Stimulated activated CD4-positive, alpha-beta T cell treated with anti-CD3 and anti-CD28 coated beads, Interleukin-12 subunit alpha, Interleukin-12 subunit beta, amount 100 ng/mL, for 48 hours (primary cell): ENCODE measurements at regions not wholly inside any gene's neighbourhood (a gene's known extent, or its start where the extent isn't known, plus 50 kb on each side); places are given as distances from the start of the nearest gene placed in this dataset.
"Not testable (repeated sequence)": the region's sequence is repeated elsewhere in the genome, so short reads cannot be mapped to it uniquely, and the experiment has no call there.

ENCODE experiments used
- DNase-seq, 3 donors: peaks; one replicate each; pipeline ENCODE4 v3.0.0-alpha.2; 2020; ENCODE audit warnings: low read depth in 2 of 3, low spot score in 1 of 3

DNA sequence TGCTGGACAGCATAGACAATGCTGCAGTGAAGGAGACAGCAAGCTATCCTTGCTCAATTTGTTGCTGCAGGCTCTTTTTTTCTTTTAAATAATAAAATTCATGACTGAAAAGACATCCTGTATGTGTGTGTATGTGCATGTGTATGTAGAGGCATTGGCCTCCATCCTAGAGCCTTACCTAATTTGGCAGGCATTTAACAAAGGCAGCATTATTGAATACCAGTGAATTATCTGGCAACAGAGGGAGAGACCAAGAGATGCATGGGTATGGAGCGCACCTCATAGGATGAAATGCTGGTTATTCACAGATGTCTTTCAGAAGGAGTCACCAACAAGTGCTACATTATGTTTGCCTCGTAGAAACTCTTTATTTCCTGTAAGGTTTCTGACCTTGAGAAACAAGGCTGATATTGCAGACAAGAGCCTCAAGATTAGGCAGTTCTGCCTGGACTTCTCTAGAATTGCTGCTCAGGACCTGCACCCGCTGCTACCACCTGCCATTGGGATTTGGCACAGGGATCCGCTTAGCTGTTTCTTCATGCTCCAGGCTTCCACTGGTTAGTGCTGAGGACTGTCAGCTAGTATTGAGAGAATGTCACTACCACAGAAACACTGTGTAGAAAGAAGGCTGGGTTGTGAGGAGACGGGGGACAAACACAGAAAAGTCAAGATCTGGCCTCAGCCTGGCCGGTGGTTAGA is 247.7 kb upstream of the RFX3 start:
- DNase-seq, result no peak

DNA sequence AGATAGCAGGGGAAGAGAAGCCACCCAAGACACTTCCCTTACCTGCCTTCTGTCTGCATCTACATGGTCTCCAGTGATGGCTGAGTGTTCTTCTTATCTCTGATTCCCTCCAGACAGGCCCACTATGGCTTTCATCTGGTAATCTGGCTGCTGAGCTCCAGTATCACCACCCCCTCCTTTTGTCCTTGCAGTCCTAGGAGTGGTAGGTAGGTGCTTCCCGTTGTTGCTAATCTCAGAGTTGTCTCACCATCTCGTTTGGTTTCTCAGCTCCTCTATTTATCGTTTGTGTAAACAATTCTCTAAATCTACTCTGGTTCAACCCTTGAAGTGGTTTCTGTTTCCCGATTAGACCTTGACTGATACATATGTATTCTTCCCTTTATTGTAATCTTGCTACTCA is 243.8 kb upstream of the RFX3 start:
- no peak for DNase-seq

GRCh38 chr9:3768712-3769457 is 243.1 kb upstream of the RFX3 start:
- no peak for DNase-seq

DNA sequence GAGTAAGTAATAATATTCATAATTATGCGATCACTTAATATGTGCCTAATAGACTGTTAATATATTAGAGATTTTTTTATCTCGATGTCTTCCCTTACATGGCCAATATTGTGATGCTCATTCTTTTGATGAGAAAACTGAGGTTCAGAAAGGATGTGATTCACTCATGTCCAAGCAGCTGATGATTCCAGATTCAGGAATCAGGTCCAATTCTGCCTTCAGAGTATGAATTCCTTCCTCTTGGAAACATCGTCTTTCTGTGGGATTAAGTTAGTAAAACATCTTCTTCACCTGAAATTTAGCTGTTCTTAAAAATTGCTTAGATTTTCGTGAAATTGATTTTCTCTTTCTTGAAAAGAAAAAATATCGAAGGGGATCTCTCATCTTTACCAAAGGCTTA is 242.5 kb upstream of the RFX3 start:
- DNase-seq, result no peak

DNA sequence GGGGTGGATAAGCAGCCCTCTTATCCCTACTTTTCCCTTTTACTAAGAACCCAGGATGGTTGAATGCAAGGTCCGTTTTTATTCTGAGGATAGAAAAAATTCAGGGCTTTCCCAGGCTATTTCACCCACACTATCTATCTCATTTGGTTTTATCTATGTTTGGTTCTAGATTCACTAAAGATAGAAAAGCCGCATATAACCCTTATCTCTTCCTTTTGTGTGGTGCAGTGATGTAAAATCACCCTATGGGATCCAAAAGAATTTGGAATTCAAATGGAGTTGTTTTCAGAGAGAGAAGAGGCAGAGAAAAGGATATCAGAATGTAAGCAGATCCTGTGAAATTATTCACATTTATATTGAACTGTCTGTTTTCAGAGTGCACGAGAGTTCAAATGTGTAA is 236.3 kb upstream of the RFX3 start:
- DNase-seq, result no peak

DNA sequence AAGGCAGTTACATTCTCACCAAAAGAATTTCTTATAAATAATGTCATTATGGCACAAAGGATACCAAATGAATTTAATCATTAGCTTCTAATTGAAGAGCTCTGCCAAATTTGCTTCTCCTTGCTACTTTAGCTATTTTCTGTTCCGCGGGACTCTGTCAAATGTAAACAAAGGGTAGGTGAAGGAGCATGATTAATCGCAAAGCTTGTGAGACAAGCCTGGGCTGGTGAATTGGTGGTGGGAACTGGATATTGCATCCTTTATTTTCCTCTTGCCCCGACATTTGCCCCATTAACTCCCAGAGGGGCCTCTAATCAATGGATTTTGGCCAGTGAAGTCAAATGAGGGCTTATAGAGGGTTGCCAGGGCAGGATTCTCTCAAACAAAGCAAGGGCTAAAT is 234.2 kb upstream of the RFX3 start:
- DNase-seq, result no peak

- no peak for DNase-seq
These were observed 233.2 kb upstream of the RFX3 start for GRCh38 chr9:3758816-3759576.

GRCh38 chr9:3756071-3756470 is 230.3 kb upstream of the RFX3 start:
- no peak for DNase-seq

- DNase-seq, result no peak
These were observed 225.4 kb upstream of the RFX3 start for GRCh38 chr9:3751125-3751758.

DNA sequence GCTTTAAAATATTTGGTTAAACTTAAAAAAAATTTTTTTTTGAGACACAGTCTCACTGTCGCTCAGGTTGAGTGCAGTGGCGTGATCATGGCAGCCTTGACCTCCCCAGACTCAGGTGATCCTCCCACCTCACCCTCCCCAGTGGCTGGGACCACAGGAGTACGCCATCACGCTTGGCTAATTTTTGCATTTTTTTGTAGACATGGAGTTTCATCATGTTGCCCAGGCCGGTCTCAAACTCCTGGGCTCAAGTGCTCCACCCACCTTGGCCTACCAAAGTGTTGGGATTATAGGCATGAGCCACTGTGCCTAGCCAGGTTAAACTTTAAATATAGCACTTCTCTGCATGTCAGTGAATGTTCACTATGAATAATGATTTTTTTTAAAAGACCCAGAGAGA is 224.5 kb upstream of the RFX3 start:
- DNase-seq, result no peak

- peak; percentile 36 to 65 (median 47) for DNase-seq
These were observed 220.8 kb upstream of the RFX3 start for GRCh38 chr9:3746296-3747275.

DNA sequence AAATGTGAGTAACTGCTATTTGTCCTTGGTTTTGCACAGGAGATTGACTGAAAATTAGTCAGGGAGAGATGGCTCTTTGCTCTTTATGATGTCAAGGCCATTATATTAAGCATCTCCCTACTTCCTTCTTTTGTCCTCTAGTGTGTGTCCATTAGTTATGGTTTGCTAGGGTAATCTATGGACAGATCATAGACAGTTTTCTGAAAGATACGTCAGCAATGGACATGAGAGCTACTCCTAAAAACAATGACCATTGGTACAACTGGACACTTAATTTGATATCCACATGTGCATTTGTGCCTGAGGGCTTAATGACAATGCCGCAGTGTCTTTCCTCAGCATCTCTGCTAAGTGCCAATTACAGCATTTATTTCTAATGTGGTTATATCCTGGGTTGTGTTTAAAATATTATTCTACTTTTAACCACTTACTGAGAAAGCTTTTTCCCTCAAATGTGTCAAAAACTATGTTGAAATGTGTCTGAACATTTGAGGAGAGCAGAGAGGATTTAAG is 218.2 kb upstream of the RFX3 start:
- no peak for DNase-seq

DNA sequence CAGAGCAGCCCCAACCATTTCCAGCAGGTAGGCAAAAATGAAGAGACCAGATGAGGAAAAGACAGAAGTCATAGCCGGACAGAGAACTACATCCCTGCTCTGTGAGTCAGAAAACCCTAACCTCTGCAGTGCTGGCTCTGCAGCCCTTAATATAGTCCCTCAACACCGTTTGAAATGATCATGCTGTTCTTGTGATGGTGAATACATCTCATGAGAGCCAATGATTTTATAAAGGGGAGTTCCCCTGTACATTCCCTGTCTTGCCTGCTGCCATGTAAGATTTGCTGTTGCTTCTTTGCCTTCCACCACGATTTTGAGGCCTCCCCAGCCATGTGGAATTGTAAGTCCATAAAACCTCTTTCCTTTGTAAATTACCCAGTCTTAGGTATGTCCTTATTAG is 216.8 kb upstream of the RFX3 start:
- DNase-seq, result no peak

DNA sequence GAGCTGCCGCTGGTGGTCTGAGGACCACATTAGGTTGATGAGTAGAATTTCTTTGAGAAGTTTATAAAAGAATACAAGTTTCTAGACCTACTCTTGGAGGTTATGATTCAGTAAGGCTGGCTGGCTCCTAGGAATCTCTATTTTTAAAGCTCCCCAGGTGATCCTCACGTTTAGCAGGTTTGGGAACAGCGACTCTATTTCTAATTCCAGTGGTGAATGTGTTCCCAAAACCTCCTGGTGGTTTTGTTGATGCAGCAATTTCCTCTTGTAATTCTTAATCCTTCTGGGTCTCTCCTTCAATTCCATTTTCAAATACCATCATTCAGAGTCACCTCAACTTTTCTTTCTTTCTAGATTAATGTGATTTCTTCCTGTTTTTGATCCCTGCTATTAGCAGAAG is 215.9 kb upstream of the RFX3 start:
- no peak for DNase-seq

GRCh38 chr9:3740690-3741419 is 215.1 kb upstream of the RFX3 start:
- no peak for DNase-seq

DNA sequence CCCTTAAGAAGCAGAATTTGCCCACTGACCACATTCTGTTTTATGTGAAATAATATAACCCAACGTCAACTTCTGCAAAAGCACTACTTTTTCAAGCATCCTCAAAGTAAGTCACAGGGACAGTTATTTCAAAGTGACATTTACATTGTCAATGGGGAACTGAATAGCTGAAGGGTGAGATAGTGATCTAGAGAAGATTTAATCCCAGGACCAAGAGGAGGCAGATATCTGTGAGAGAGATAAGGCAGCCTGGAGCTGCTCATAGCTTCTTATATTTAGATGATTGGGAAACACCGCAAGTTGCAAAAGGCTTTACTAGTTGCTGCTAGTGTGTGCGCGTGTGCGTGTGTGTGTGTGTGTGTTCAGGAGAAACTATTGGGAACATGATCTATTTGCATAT is 210.4 kb upstream of the RFX3 start:
- no peak for DNase-seq

DNA sequence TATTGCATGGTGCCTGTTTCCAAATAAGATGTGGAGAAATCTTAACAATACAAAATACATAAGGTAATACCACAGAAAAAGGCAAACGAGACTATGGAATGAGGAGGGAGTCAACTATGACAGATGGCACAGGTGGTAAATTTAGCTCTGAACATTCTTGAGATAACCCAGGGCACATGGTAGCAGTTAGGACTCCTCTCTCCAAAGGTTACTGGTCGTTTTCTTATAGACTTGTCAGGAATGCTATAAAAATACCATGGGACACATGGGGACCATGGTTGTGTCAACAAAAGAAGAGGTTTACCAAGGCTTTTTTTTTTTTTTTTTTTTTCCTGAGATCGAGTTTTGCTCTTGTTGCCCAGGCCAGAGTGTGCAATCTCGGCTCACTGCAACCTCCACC is 209.4 kb upstream of the RFX3 start:
- DNase-seq, result no peak

DNA sequence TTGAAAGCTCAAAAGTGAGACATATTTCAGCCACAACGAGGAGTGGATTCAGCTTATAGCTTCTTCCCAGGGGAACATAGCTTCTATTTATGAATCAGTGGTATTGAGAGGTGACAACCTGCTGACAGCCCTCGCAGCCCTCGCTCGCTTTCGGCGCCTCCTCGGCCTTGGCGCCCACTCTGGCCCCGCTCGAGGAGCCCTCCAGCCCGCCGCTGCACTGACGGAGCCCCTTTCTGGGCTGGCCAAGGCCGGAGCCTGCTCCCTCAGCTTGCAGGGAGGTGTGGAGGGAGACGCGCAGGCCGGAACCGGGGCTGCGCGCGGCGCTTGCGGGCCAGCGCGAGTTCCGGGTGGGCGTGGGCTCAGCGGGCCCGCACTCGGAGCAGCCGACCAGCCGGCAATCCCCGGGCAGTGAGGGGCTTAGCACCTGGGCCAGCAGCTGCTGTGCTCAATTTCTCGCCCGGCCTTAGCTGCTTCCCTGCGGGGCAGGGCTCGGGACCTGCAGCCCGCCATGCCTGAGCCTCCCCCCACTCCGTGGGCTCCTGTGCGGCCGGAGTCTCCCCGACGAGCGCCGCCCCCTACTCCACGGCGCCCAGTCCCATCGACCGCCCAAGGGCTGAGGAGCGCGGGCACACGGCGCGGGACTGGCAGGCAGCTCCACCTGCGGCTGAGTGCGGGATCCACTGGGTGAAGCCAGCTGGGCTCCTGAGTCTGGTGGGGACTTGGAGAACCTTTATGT is 207.9 kb upstream of the RFX3 start:
- not testable (repeated sequence) for DNase-seq

DNA sequence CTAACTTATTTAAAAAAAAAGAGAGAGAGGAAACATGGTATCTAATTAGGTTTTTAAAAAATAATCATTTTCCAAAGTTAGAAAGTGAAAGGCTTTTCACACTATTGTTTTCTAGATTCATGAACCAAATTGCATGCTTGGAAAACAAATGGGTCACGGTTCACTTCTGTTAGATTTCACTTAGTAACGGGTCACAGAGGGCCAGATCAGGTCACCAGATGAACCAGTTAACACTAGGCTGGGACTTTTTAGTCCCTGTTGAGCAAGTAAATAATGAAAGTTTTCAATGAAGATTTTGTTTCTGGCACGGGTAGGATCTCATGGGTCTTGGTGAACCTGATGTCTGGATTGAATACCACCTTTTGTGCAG is 207.2 kb upstream of the RFX3 start:
- no peak for DNase-seq
